Fibroblast of villous mesenchyme (primary cell): ENCODE measurements at regions not wholly inside any gene's neighbourhood (a gene's known extent, or its start where the extent isn't known, plus 50 kb on each side); places are given as distances from the start of the nearest gene placed in this dataset.

ENCODE experiments used
- DNase-seq: peaks from one replicate; pipeline ENCODE4 v3.0.0-alpha.2; 2010; ENCODE audit warnings: low read depth
- H3K4me3 ChIP-seq: 2 replicates; pipeline ENCODE4 v1.5.1; 2011; ENCODE audit warnings: low read depth, mild to moderate bottlenecking, low read length
- TF ChIP-seq, protein P1 (sequence below): IDR thresholded peaks from 2 replicates; pipeline ENCODE4 v1.5.1; 2012; ENCODE audit warnings: low read depth, mild to moderate bottlenecking, low read length; ENCODE audit not compliant: insufficient read depth

DNA sequence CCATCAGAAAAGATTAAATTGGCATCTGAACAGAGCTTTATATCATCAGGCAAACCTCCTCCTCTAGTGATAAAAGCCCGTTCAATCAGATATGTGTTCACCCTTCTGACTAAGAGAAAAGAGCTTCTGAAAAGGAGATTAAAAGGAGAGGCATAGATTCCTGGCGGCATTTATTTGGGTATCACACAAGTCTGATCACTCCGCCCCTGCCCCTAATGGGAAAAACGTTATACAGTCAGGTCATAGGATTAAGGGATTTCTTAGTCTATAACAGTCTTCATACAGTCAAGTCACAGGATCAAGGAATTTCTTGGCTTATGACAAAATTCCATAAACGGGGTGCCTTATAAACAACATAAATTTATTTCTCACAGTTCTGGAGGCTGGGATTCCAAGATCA is 295.4 kb upstream of the SATB1 start:
- DNase-seq: no peak
- H3K4me3 ChIP-seq: no peak overlapping the region
- TF ChIP-seq, protein P1, sequence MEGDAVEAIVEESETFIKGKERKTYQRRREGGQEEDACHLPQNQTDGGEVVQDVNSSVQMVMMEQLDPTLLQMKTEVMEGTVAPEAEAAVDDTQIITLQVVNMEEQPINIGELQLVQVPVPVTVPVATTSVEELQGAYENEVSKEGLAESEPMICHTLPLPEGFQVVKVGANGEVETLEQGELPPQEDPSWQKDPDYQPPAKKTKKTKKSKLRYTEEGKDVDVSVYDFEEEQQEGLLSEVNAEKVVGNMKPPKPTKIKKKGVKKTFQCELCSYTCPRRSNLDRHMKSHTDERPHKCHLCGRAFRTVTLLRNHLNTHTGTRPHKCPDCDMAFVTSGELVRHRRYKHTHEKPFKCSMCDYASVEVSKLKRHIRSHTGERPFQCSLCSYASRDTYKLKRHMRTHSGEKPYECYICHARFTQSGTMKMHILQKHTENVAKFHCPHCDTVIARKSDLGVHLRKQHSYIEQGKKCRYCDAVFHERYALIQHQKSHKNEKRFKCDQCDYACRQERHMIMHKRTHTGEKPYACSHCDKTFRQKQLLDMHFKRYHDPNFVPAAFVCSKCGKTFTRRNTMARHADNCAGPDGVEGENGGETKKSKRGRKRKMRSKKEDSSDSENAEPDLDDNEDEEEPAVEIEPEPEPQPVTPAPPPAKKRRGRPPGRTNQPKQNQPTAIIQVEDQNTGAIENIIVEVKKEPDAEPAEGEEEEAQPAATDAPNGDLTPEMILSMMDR: no peak

DNA sequence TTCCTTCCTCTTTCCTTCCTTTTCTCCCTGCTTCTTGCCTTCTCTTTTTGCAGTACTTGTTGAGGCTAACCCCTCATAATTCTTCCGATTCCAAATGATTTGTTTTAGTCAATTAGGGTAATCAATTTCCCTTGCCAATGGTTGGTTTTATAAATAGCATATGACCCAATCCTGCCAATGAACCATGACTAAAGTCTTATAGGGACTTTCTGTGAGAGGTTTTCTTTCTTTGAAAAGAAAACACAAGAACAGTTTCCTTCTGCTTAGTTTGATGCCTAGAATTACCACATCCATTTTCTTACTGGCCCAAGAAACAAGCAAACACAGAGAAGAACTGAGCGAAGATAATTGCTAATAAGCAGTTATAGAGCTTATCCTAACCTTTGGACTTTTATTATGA is 292.5 kb upstream of the SATB1 start:
- no peak overlapping the region for H3K4me3 ChIP-seq
- no peak for DNase-seq
- TF ChIP-seq, protein P1: no peak

DNA sequence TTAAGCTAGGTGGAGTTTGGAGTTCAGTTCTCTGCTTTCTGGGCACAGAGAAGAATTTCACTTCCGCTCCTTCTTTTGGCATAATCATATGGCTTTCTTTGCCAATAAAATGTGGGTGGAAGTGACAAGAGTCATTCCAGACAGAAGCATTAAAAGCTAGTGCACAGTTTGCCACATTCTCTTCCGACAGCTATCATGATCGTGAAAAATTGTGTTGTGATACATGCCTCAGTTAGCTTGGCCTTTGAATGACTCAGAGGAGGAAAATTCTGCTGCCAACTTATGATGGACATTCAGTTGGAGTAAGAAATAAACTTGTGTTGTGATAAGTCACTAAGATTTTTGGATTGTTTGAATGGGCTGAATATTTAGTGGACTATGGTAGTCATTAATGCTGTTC is 291.7 kb upstream of the SATB1 start:
- TF ChIP-seq, protein P1: no peak
- H3K4me3 ChIP-seq: no peak overlapping the region
- DNase-seq: no peak

DNA sequence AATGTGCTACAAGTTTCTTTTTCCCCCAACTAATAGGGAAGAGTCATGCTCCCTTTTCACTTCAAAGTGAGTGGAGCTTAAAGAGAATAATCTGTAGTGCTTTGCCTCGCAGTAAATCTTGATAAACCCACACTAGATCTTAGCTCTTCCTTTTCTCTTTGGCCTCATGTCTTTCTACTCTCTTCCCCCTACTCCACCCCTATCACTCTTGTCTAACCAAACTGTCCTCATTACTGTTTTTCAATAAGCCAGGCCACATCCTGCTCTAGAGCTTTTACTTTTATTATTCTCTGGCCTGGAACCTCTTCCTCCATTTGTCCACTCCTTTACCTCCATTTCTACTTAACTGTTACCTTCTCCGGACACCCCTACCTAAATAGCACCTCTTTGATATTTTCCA is 291.0 kb upstream of the SATB1 start:
- no peak overlapping the region for H3K4me3 ChIP-seq
- no peak for DNase-seq
- TF ChIP-seq, protein P1: no peak

DNA sequence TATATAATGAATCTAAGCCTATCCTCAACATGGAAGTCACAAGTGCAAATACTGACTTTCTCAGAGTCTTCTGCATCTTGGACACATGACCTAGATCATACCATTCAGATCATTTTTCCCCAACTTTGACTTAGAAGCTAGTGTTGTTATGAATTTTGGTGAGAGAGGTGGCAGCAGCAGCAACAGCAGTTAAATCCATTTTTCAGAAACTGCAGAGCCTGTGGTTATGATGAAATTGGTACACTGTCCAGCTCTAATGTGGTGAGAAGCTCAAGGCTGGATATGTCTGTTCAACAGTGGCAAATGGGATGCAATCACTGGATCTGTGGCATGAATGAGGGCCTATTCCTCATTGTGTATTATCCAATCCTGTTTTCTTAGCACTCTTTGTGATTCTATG is 290.1 kb upstream of the SATB1 start:
- H3K4me3 ChIP-seq: no peak overlapping the region
- no peak for DNase-seq
- TF ChIP-seq, protein P1: no peak

DNA sequence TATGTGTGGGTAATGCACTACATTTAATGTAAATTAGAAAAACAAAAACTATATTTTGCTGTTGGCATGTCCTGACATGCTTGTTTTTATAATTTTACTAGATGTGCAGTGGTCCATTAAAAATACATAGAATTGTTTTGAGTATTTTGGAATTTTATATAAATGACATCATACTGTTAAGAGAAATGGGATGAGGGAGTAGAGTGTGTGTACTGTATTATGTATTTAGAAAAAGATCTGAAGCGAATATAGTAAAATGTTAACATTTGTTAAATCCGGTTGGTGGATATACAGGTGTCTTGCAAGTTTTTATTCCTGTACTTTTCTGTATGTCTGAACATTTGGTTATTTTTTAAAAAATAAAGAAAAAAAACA is 288.4 kb upstream of the SATB1 start:
- no peak overlapping the region for H3K4me3 ChIP-seq
- TF ChIP-seq, protein P1: no peak
- no peak for DNase-seq

DNA sequence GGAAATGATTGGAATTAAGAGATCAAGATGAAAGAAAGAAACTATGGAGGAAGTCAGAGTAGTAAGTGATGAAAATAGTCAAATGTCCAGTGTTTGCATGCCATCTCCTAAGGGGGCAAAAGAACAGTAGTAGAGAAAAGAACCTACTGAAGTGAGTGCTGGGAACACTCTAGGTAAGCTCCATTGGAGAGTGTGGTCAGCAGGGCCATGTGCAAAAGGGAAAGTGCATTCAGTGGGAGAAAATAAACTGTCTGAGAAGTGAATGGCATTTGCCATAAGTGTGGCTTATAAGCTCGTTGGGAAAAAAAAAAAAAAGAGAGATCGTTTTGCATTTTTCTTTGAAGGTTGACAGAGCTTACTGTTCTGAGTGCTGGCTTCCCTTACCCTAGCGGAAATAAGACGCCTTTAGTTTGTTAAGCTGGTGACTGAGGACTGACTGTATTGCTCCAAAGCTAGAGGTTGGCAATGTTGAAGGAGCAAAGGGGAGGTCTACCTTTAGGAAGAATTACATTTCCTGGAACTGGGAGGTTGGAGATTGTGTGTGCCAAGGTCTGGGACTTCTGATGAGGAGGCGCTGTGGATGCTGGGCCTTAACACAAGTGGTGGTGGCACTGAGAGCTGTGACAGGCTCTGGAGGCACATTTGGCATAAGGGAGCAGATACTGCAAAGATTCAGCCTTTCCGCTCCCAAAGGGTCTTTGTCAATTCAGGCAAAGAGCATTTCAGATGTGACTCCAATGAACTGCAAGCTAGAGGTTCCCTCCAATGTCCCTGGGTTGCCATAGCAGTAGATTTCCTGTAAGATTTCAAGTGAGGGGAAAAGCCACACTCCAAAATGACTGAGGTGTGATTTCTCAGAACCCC is 287.8 kb upstream of the SATB1 start:
- no peak overlapping the region for H3K4me3 ChIP-seq
- TF ChIP-seq, protein P1: no peak
- no peak for DNase-seq
